HG02798 (cell line): ENCODE measurements at regions not wholly inside any gene's neighbourhood (a gene's known extent, or its start where the extent isn't known, plus 50 kb on each side); places are given as distances from the start of the nearest gene placed in this dataset.
"Not testable (repeated sequence)": the region's sequence is repeated elsewhere in the genome, so short reads cannot be mapped to it uniquely, and the experiment has no call there.

Source experiments
- ATAC-seq: cut with Tn5 transposase; IDR thresholded peaks from one replicate; pipeline ENCODE4 v1.9.1; 2021; ENCODE audit warnings: mild to moderate bottlenecking; ENCODE audit not compliant: unreplicated experiment, poor library complexity

DNA sequence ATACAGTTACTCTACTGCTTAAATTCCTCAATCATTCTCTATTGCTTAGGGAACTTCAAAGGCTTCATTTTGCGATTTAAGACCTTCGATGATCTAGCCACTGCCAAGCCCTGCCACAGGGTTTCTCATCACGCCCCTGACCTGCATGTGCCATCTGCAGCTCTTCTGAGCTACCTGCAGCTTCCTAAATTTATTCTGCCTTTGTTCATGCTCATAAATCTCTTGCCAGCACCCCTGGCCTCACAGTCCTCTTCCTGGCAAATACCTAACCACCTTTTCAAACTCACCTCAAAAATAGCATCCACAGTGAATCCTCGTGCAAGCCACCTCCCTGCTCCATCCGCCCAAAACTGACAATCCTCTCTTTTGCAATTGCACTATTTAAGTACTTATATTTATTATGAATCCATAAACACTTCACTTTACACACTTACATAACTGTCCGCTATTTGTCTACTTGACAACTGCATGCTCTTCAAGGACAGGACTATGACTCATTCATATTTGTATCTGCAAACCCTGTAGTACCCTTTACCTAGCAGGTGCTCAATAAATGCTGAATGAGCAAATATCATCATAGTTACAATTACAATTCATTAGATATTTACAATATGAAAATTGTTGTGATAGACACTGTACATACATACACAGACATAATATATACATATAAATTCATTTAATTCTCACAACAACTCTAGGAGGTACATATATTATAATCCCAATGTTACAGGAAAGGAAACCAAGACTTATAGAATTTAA is 280.0 kb upstream of the RASGEF1B start:
- no peak for ATAC-seq

DNA sequence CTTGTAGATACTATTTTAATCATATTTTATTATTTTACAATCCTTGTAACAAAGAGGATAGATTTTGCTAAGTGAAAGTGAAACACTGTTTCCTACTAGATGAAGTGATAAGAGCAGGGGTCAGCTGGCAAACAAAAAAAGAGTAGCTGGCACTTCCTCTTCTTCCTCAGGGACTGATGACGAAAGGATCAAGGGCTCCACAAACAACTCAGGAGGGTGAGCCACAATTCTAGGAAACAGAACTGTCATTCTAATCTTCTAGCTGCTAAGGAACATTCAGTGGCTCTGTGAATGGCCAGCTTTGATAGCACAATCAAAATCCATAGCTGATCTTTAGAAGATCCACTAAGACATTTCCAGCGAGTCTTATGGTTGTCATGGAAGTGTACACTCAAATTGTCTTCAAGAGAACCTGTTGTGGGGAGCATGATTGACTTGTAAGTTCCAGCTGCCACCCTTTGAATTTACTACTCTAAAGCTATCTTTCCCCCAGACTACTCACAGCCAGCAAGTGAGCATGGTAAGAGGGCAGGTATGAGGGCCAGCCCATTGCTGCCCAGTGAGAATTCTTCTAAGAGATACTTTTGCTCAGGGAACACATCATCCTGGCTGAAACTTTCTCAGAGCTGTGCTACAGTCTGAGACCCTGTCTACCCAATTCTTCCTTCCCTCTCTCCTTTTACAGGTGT is 275.7 kb upstream of the RASGEF1B start:
- ATAC-seq: no peak

GRCh38 chr4:81746773-81747172 is 275.1 kb upstream of the RASGEF1B start:
- ATAC-seq: no peak

- ATAC-seq: no peak
Observed at GRCh38 chr4:81746071-81746470, 274.4 kb upstream of the RASGEF1B start.

DNA sequence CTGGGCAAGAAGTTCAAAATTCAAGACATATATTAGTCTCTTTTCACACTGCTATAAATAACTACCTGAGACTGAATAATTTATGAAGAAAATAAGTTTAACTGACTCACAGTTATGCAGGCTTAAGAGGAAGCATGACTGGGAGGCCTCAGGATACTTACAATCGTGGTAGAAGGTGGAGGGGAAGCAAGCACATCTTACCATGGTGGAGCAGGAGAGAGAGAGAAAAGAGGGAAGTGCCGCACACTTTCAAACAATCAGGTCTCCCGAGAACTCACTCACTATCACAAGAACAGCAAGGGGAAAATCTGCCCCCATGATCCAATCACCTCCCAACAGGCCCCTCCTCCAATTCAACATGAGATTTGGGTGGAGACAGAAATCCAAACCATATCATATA is 273.3 kb upstream of the RASGEF1B start:
- no peak for ATAC-seq

DNA sequence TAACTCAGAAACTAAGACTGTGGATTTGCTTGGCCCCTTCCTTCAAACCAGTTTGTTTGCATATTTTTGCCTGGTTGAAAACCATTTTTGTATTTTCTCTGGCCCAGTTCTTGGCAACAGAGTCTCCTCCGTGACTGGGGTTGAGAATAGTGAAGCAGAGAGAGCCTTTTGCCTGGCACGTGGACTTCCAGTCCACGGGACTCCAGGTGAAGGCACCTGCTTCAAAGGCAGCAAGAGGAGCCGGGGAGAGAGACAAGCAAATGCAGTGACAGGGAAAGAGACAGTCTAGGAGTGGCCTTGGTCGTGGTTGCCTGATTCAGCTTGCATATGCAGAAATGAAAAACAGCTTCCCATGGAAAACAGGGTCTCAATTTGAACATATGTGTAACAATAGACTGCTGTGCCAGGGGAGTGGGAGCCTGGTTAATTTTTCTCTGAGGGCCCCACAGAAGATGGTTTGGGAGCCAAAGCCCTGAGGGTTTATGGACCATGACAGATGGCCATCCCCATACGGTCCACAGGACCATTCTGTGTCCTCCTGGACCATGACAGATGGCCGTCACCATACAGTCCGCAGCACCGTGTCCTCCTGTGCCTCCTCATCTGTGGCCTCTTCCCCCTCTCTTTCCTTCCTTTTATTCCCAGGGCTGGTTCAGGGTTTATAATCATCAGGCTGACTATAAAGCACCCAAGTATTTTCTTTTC is 272.2 kb upstream of the RASGEF1B start:
- no peak for ATAC-seq

DNA sequence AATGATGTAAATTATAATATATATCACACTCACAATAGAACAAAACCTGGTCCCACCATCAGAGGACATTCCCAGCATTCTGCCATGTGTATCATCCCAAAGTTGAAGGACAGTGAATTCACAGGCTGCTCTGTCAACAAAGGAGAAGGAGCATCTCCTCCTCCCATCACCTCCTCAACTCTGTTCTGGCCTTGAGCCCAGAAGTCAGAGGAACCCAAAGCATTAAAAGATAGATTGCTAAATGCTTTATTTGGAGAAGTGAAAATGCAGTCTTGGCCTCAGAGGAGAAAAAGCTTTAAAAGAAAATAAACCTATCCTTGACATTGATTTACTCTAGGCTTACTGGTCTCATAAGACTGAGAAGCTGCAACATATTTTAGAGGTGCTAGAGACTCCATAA is 268.8 kb upstream of the RASGEF1B start:
- no peak for ATAC-seq

DNA sequence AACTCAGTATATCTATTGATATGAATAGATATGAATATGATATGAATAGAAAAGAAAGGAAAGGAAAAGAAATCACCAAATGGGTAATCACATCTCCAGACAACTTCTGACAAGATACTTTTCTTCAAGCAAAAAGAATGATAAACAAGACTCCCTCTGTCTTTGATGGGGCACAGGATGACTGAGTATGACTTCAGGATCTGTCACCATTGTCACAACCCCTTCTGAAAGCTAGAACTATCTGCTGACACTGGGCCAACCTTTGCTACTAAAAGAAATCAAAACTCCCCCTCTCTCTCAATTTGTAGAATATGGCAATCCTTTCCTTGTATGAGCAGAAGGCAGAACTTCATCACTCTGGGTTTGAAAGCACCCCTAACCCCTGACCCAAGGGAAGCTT is 267.2 kb upstream of the RASGEF1B start:
- no peak for ATAC-seq

DNA sequence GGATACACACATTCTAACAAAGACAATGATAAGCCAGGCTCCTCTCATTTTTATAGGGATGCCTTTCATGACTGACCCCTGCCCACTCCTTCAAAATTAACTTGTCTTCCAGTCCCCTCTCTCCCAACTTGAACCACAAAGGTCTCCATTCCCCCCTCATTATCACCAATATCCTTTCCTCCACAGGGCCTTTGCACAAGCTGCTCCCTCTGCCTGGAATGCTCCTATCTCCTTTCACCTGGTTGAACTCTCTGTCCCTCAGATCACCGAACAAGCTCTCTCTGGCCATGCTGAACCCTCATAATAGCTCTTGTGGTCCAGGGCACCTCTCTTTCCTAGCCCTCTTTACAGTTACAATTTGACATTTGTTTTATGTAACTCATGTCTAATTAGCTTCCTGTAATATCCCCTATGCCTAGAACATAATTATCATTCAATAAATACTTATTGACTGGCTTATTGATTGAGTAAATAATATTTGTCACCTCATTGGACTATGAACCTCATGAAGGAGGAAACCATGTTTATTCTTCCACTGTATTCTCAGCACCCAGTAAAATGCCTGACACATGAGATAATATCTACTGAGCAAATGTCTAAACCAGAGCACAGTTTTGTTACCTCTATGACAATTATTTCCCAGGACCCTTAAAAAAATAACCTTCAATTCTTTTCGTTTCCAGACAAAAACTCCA is 266.3 kb upstream of the RASGEF1B start:
- ATAC-seq: no peak

DNA sequence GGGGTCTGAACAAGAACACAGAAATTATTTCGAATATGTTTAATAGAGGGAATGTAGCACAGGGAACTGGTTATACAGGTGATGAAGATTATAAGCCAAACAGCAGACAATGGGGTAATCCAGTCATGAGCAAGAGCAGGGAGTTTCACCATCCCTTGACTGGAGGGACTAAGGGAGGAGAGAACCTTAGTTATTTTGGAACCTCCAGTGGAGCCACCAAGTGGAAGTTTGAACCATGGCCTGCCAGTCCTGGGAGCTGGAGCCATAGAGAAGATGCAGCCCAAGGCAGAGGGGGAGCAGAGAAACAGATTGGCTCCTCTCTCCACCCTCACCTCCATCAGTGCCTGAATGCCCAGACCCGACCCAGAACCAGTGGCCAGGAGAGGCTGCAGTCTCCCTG is 264.6 kb upstream of the RASGEF1B start:
- ATAC-seq: no peak

DNA sequence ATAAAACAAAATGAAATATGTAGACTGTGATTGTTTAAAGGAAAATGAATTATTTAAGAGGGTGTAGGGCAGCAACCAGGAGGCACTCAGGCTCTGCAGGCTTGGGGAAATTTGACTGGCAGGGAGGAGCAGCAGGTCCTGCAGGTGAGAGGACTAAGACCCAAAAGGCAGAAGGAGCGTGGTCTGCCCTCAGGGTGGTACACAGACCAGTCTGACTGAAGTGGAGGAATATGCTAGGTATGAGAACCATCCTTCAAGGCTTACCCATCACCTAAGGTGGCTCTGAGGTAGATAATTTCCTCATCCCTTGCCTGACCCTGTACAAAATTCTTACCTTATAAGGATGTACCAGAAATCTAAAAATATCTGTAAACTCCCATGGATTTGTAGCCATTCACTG is 261.3 kb upstream of the RASGEF1B start:
- ATAC-seq: no peak

DNA sequence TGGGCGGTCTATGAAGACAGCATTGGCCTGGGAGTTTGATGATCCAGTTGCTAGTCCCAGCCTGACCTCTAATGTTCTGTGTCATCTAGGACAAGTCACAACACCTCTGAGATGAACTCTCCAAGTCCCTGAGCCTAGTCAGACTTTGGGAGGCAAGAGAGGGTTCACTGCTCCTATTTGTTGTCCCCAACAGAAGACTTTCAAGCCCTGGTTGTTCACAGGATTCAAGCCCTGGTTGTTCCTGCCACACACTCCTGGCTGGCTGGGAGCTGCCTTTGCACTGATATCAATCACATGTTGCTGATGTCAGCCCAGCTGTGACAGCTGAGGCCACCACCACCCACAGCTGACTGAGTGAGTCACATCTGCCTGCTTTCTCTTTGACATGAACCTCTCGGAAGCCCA is 253.2 kb upstream of the RASGEF1B start:
- peak; percentile 100 for ATAC-seq

GRCh38 chr4:81723927-81724587 is 252.3 kb upstream of the RASGEF1B start:
- ATAC-seq: no peak

GRCh38 chr4:81723019-81723884 is 251.5 kb upstream of the RASGEF1B start:
- ATAC-seq: no peak

GRCh38 chr4:81722290-81722851 is 250.7 kb upstream of the RASGEF1B start:
- ATAC-seq: no peak

- no peak for ATAC-seq
Observed at GRCh38 chr4:81715757-81716156, 244.1 kb upstream of the RASGEF1B start.

- not testable (repeated sequence) for ATAC-seq
Observed at GRCh38 chr4:81715357-81715756, 243.7 kb upstream of the RASGEF1B start.

- no peak for ATAC-seq
Observed at GRCh38 chr4:81714291-81714690, 242.6 kb upstream of the RASGEF1B start.

- no peak for ATAC-seq
Observed at GRCh38 chr4:81712714-81713113, 241.0 kb upstream of the RASGEF1B start.
